H1 (cell line): ENCODE measurements at regions not wholly inside any gene's neighbourhood (a gene's known extent, or its start where the extent isn't known, plus 50 kb on each side); places are given as distances from the start of the nearest gene placed in this dataset.
"Not testable (repeated sequence)": the region's sequence is repeated elsewhere in the genome, so short reads cannot be mapped to it uniquely, and the experiment has no call there.

Source experiments
- ASH2L ChIP-seq: fragments of 200-600, 300-600 bp; sonication (generic); IDR thresholded peaks from one replicate; pipeline ENCODE4 v1.7.1; 2017; ENCODE audit warnings: low read length
- CREB1 ChIP-seq: IDR thresholded peaks from 2 replicates; pipeline ENCODE4 v1.6.1; 2012; ENCODE audit warnings: inconsistent platforms
- EZH2 ChIP-seq: fragments of 200-600 bp; sonication (generic); IDR thresholded peaks from 2 replicates; pipeline ENCODE4 v1.7.1; 2012; ENCODE audit warnings: low read depth, mild to moderate bottlenecking, moderate library complexity, low read length, inconsistent platforms; ENCODE audit not compliant: severe bottlenecking
- GTF2F1 ChIP-seq: IDR thresholded peaks from 2 replicates; pipeline ENCODE4 v1.6.1; 2012; ENCODE audit warnings: low read depth, low read length, improper control_type of control experiment, borderline replicate concordance
- JUND ChIP-seq: IDR thresholded peaks from 2 replicates; pipeline ENCODE4 v1.6.1; 2011; ENCODE audit warnings: mild to moderate bottlenecking, improper control_type of control experiment, low read length
- MAFK ChIP-seq: IDR thresholded peaks from 2 replicates; pipeline ENCODE4 v1.6.1; 2012; ENCODE audit warnings: low read depth, mild to moderate bottlenecking, improper control_type of control experiment, low read length
- PHF8 ChIP-seq: fragments of 200-600 bp; sonication (generic); conservative IDR thresholded peaks from 2 replicates; pipeline ENCODE4 v1.7.1; 2012; ENCODE audit warnings: low read depth, mild to moderate bottlenecking, inconsistent platforms, low read length, moderate library complexity
- RBBP5 ChIP-seq: IDR thresholded peaks from 2 replicates; pipeline ENCODE4 v1.7.1; 2012; ENCODE audit warnings: low read depth, mild to moderate bottlenecking, inconsistent platforms, low read length, moderate library complexity, borderline replicate concordance
- TEAD4 ChIP-seq: IDR thresholded peaks from 2 replicates; pipeline ENCODE4 v1.6.1; 2012; ENCODE audit warnings: low read depth, low read length, inconsistent platforms, mixed read lengths
- TF ChIP-seq, protein P1 (sequence below), 3 experiments: IDR thresholded peaks; 1 replicate in 2 of 3; 2 replicates in 1 of 3; pipeline versions ENCODE4 v1.5.1 to v1.6.1; 2011; ENCODE audit warnings: low read length in 3 of 3, mild to moderate bottlenecking in 3 of 3, inconsistent platforms in 2 of 3, low read depth in 1 of 3, moderate library complexity in 1 of 3; ENCODE audit not compliant: insufficient read depth in 1 of 3; ENCODE audit errors: control extremely low read depth in 1 of 3

DNA sequence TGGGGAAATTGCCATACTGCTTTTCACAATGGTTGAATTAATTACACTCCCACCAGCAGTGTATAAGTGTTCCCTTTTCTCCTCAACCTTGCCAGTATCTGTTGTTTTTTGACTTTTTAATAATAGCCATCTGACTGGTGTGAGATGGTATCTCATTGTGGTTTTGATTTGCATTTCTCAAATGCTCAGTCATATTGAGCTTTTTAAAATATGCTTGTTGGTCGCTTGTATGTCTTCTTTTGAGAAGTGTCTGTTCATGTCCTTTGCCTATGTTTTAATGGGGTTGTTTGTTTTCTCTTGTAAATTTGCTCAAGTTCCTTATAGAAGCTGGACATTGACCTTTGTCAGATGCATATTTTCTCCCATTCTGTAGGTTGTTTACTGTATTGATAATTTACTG is 75.4 kb upstream of the ARX start:
- not testable (repeated sequence) for TF ChIP-seq EZH2, ASH2L, MAFK, RBBP5, TEAD4, PHF8, CREB1, GTF2F1, JUND
- TF ChIP-seq, protein P1, sequence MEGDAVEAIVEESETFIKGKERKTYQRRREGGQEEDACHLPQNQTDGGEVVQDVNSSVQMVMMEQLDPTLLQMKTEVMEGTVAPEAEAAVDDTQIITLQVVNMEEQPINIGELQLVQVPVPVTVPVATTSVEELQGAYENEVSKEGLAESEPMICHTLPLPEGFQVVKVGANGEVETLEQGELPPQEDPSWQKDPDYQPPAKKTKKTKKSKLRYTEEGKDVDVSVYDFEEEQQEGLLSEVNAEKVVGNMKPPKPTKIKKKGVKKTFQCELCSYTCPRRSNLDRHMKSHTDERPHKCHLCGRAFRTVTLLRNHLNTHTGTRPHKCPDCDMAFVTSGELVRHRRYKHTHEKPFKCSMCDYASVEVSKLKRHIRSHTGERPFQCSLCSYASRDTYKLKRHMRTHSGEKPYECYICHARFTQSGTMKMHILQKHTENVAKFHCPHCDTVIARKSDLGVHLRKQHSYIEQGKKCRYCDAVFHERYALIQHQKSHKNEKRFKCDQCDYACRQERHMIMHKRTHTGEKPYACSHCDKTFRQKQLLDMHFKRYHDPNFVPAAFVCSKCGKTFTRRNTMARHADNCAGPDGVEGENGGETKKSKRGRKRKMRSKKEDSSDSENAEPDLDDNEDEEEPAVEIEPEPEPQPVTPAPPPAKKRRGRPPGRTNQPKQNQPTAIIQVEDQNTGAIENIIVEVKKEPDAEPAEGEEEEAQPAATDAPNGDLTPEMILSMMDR (IDR thresholded peaks at IDR 0.05; ENCODE audit: control extremely low read depth in 1 of 3, insufficient read depth in 1 of 3, low read depth in 1 of 3, low read length in 3 of 3), result not testable (repeated sequence)
